ENCODE measurements at regions not wholly inside any gene's neighbourhood (a gene's known extent, or its start where the extent isn't known, plus 50 kb on each side); places are given as distances from the start of the nearest gene placed in this dataset.

DNA sequence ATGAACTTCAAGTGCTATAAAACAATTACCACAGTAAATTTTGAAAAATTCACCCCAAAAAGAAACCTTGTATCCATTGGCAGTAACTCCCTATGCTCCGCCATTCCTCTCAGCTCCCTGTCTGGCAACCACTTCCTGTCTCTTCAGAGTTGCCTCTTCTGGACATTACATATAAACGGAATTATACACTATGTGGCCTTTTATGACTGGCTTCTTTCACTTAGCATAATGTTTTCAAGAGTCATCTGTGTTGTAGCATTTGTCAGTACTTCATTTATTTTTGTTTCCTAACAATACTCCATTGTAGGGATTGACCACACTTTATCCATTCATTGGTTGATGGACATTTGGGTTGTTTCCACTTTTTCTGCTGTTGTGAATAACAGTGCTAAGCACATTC is 50.1 kb downstream of the CEP43 start:
- CTCF ChIA-PET = no interaction called here
- Histone ChIP-seq H2BK120ac (ENCODE audit: low read depth, low read length) (no peak overlapping the region), H4K8ac (ENCODE audit: low read depth in 2 of 2, low read length in 2 of 2) (no peak overlapping the region), H2AFZ (replicated peaks; ENCODE audit: low read length, poor library complexity) (no peak overlapping the region), H3K18ac (ENCODE audit: low read depth, low read length) (no peak overlapping the region), H3K9me3 (ENCODE audit: control insufficient read depth, insufficient read depth, low read length) (no peaks in the 10 kb centered on the region), H3K4ac (ENCODE audit: low read depth, low read length) (no peak overlapping the region), H2BK5ac (ENCODE audit: low read depth, low read length, poor library complexity, severe bottlenecking) (no peak overlapping the region), H2BK15ac (ENCODE audit: low read depth, low read length) (no peak overlapping the region), H3K4me3 (ENCODE audit: insufficient read depth, low read depth, low read length) (no peak overlapping the region), H4K91ac (ENCODE audit: insufficient read depth, low read depth, low read length) (no peak overlapping the region), H4K20me1 (ENCODE audit: insufficient read depth, low read length) (no peaks in the 10 kb centered on the region), H3K79me1 (ENCODE audit: low read depth in 1 of 2, low read length in 2 of 2) (no peaks in the 10 kb centered on the region), H3K14ac (replicated peaks; ENCODE audit: low read depth, low read length) (no peak overlapping the region), H3K4me2 (ENCODE audit: low read depth, low read length) (no peak overlapping the region), H2AK5ac (ENCODE audit: low read depth, low read length) (no peak overlapping the region), H3K36me3 (ENCODE audit: control insufficient read depth, insufficient read depth, low read length) (no peaks in the 10 kb centered on the region), H3K23ac (ENCODE audit: low read depth, low read length) (no peak overlapping the region), H3K4me1 (ENCODE audit: control insufficient read depth, insufficient read depth, low read length) (peaks cover 2% of the 10 kb centered on the region; the same call in 1 of the 2 replicates), H3K27me3 (ENCODE audit: control insufficient read depth, insufficient read depth, low read length) (no peaks in the 10 kb centered on the region), H3K9ac (ENCODE audit: low read depth, low read length) (no peak overlapping the region), H3K27ac (ENCODE audit: insufficient read depth, low read length) (no peak overlapping the region), H2BK20ac (ENCODE audit: low read depth, low read length) (no peak overlapping the region), H3K9me1 (ENCODE audit: insufficient read depth, low read length) (no peaks in the 10 kb centered on the region), H4K5ac (ENCODE audit: low read depth, low read length) (no peak overlapping the region), H2AK9ac (replicated peaks; ENCODE audit: low read depth, low read length, poor library complexity) (no peak overlapping the region), H3K56ac (ENCODE audit: extremely low read depth, insufficient read depth, low read length) (no peak overlapping the region)
- WGBS, 2 experiments (ENCODE audit: extremely low coverage in 2 of 2, insufficient read length in 1 of 2) = no CpG with 5 or more reads among the region's 2 CpGs
- no TSS peak for BruUV-seq (replicated peaks)
- dilution Hi-C loops (cut with HindIII; ENCODE audit: low sequenced_read_pairs, unreplicated experiment) (no loop called here), intact Hi-C loops (cut with micrococcal nuclease) (no loop called here), in situ Hi-C loops (cut with MboI; ENCODE audit: low sequenced_read_pairs) (no loop called here)
- POLR2A ChIA-PET (ENCODE audit: unreplicated experiment) = no interaction called here
- ATAC-seq (ENCODE audit: low read depth) (no peak), DNase-seq (no peak)
- no peak for TF ChIP-seq RFX5 (IDR thresholded peaks at IDR 0.05; ENCODE audit: low read depth, low read length)
- TF ChIP-seq, protein P1, sequence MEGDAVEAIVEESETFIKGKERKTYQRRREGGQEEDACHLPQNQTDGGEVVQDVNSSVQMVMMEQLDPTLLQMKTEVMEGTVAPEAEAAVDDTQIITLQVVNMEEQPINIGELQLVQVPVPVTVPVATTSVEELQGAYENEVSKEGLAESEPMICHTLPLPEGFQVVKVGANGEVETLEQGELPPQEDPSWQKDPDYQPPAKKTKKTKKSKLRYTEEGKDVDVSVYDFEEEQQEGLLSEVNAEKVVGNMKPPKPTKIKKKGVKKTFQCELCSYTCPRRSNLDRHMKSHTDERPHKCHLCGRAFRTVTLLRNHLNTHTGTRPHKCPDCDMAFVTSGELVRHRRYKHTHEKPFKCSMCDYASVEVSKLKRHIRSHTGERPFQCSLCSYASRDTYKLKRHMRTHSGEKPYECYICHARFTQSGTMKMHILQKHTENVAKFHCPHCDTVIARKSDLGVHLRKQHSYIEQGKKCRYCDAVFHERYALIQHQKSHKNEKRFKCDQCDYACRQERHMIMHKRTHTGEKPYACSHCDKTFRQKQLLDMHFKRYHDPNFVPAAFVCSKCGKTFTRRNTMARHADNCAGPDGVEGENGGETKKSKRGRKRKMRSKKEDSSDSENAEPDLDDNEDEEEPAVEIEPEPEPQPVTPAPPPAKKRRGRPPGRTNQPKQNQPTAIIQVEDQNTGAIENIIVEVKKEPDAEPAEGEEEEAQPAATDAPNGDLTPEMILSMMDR (conservative IDR thresholded peaks at IDR 0.05; ENCODE audit: low read depth, low read length) = no peak
- TF ChIP-seq, protein P2, sequence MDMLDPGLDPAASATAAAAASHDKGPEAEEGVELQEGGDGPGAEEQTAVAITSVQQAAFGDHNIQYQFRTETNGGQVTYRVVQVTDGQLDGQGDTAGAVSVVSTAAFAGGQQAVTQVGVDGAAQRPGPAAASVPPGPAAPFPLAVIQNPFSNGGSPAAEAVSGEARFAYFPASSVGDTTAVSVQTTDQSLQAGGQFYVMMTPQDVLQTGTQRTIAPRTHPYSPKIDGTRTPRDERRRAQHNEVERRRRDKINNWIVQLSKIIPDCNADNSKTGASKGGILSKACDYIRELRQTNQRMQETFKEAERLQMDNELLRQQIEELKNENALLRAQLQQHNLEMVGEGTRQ (IDR thresholded peaks at IDR 0.05; ENCODE audit: low read depth, low read length) = no peak
- TF ChIP-seq MAFK (IDR thresholded peaks at IDR 0.05; ENCODE audit: low read depth, low read length) = no peak
- TF ChIP-seq SMC3 (IDR thresholded peaks at IDR 0.05; ENCODE audit: low read depth, low read length) = no peak
- no peak for TF ChIP-seq POLR2A (IDR thresholded peaks at IDR 0.05; ENCODE audit: low read depth, low read length)
